Peyer's patch (tissue), 4 donors: ENCODE measurements at regions not wholly inside any gene's neighbourhood (a gene's known extent, or its start where the extent isn't known, plus 50 kb on each side); places are given as distances from the start of the nearest gene placed in this dataset.

Experiments
- CTCF ChIP-seq, 6 experiments: fragments of 450-650 bp in 4 of 6; fragments of 200-600 bp in 2 of 6; sonication (generic) in 1 of 6; IDR thresholded peaks; one replicate each; pipeline ENCODE4 v1.5.1; 2017 to 2019; ENCODE audit warnings: antibody characterized with exemption in 6 of 6, mild to moderate bottlenecking in 3 of 6, moderate library complexity in 1 of 6
- POLR2A ChIP-seq, 2 donors: fragments of 450-650 bp; IDR thresholded peaks; one replicate each; pipeline ENCODE4 v1.5.1; 2017; ENCODE audit warnings: antibody characterized with exemption in 2 of 2, mild to moderate bottlenecking in 2 of 2, moderate library complexity in 2 of 2

DNA sequence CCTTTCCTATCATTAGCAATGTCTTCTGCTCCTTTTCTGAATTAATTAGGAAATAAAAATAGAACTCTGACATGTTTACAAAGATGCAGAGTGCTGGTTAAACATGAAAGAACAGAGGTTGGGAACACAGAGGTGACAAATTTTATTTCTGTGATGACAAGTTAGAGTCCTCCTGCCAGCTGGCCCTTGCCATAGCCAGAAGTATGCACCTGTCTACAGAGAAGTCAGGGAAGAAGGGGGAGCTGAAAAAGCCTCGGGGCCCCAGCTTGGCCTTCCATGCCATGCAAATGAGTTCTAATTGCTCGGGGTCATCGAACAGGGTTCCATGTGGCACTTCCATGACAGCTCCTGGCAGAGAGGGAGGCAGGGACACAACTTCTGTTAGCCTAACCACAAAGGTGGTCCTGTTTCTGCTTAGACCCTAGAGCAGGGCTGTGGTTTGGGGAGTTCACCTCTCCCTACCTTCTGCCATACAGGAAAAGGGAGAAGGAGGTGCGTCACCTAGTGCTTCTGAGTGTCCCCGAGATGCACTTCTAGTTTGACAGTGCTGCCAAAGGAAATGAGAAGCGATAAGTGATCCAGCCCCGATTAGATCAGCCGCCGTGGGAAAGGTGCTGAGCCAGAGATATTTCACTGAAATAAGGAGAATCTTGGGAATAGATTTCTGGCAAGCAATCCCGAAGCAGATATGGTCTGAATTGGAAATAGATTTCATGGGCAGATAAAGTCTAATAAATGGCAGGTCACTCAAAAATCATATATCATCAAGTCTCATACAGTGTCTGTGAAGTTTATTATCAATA lies 155.8 kb upstream of the FOXN3 start:
- TF ChIP-seq CTCF (IDR thresholded peaks at IDR 0.05), result no peak
- TF ChIP-seq POLR2A (IDR thresholded peaks at IDR 0.05), result no peak
